Activated CD8-positive, alpha-beta T cell treated with anti-CD3 and anti-CD28 coated beads for 36 hours (primary cell): ENCODE measurements at regions not wholly inside any gene's neighbourhood (a gene's known extent, or its start where the extent isn't known, plus 50 kb on each side); places are given as distances from the start of the nearest gene placed in this dataset.

Experiments
- ATAC-seq: fragments of 200-7000 bp; cut with Tn5 transposase; one replicate; pipeline ENCODE4 v1.10.0; 2021; ENCODE audit warnings: mild to moderate bottlenecking, moderate library complexity
- CTCF ChIA-PET: fragments of 350-600 bp; sonication (Branson Sonifier 250); formaldehyde crosslinking; loops from one replicate; lab custom pipeline; 2021; ENCODE audit warnings: antibody characterized with exemption; lab: Charles Lee
- POLR2A ChIA-PET: fragments of 350-600 bp; sonication (Branson Sonifier 250); formaldehyde crosslinking; loops from one replicate; lab custom pipeline; 2021; ENCODE audit warnings: antibody characterized with exemption; lab: Charles Lee
- DNase-seq: peaks from one replicate; pipeline ENCODE4 v3.0.0-alpha.2; 2020
- H3K27ac Mint-ChIP-seq: one replicate; pipeline ENCODE4 v1.8.0; 2021; ENCODE audit warnings: mild to moderate bottlenecking, mixed read lengths
- H3K27me3 Mint-ChIP-seq: one replicate; pipeline ENCODE4 v1.8.0; 2021; ENCODE audit warnings: mixed read lengths
- H3K36me3 Mint-ChIP-seq: one replicate; pipeline ENCODE4 v1.8.0; 2021; ENCODE audit warnings: low read depth, mixed read lengths
- H3K4me1 Mint-ChIP-seq: one replicate; pipeline ENCODE4 v1.8.0; 2021; ENCODE audit warnings: low read depth, mixed read lengths
- H3K4me3 Mint-ChIP-seq: one replicate; pipeline ENCODE4 v1.8.0; 2021; ENCODE audit warnings: mild to moderate bottlenecking, moderate library complexity, mixed read lengths
- H3K9me3 Mint-ChIP-seq: one replicate; pipeline ENCODE4 v1.8.0; 2021; ENCODE audit warnings: mixed read lengths
- CTCF ChIP-seq: fragments of 200-600 bp; IDR thresholded peaks from one replicate; pipeline ENCODE4 v1.8.0; 2022; ENCODE audit warnings: antibody characterized with exemption, mild to moderate bottlenecking
- intact Hi-C: fragments of 100-400 bp; cut with micrococcal nuclease; formaldehyde crosslinking; loops from one replicate; pipeline ENCODE4 v1.10.0; 2022

- TF ChIP-seq CTCF = no peak
- Mint-ChIP-seq H3K4me1 (no peaks in the 10 kb centered on the region), H3K36me3 (no peaks in the 10 kb centered on the region), H3K27me3 (no peaks in the 10 kb centered on the region), H3K27ac (no peak overlapping the region), H3K9me3 (peaks cover 5% of the 10 kb centered on the region), H3K4me3 (no peak overlapping the region)
- intact Hi-C loops = no loop called here
- no peak for DNase-seq
- POLR2A ChIA-PET = no interaction called here
- ATAC-seq = no peak
- CTCF ChIA-PET = no interaction called here
Observed at GRCh38 chr9:13597004-13597403, 317.5 kb upstream of the MPDZ start.

GRCh38 chr9:13596383-13596970, 317.0 kb upstream of the MPDZ start:
- Mint-ChIP-seq H3K36me3 (no peaks in the 10 kb centered on the region), H3K4me3 (no peak overlapping the region), H3K9me3 (peaks cover 3% of the 10 kb centered on the region), H3K27ac (no peak overlapping the region), H3K27me3 (no peaks in the 10 kb centered on the region), H3K4me1 (no peaks in the 10 kb centered on the region)
- DNase-seq = no peak
- no peak for TF ChIP-seq CTCF
- ChIA-PET CTCF (no interaction called here), POLR2A (no interaction called here)
- ATAC-seq = no peak
- intact Hi-C loops = no loop called here

GRCh38 chr9:13590996-13591395, 311.5 kb upstream of the MPDZ start:
- Mint-ChIP-seq H3K36me3 (no peaks in the 10 kb centered on the region), H3K27me3 (no peaks in the 10 kb centered on the region), H3K27ac (no peak overlapping the region), H3K9me3 (peaks cover 3% of the 10 kb centered on the region), H3K4me3 (no peak overlapping the region), H3K4me1 (no peaks in the 10 kb centered on the region)
- ChIA-PET CTCF (no interaction called here), POLR2A (no interaction called here)
- TF ChIP-seq CTCF = no peak
- no peak for ATAC-seq
- DNase-seq = no peak
- intact Hi-C loops = no loop called here

- ChIA-PET POLR2A (no interaction called here), CTCF (no interaction called here)
- Mint-ChIP-seq H3K9me3 (peaks cover 6% of the 10 kb centered on the region), H3K36me3 (no peaks in the 10 kb centered on the region), H3K27me3 (no peaks in the 10 kb centered on the region), H3K4me1 (no peaks in the 10 kb centered on the region), H3K4me3 (no peak overlapping the region), H3K27ac (no peak overlapping the region)
- no peak for ATAC-seq
- intact Hi-C loops = no loop called here
- DNase-seq = no peak
- no peak for TF ChIP-seq CTCF
Observed at GRCh38 chr9:13589034-13589737, 309.7 kb upstream of the MPDZ start.

- TF ChIP-seq CTCF = no peak
- no peak overlapping the region for H3K4me3 Mint-ChIP-seq
- no peaks in the 10 kb centered on the region for H3K4me1 Mint-ChIP-seq
- peaks cover 8% of the 10 kb centered on the region for H3K9me3 Mint-ChIP-seq
- ChIA-PET POLR2A (no interaction called here), CTCF (no interaction called here)
- no peaks in the 10 kb centered on the region for H3K36me3 Mint-ChIP-seq
- intact Hi-C loops = no loop called here
- no peaks in the 10 kb centered on the region for H3K27me3 Mint-ChIP-seq
- DNase-seq (no peak), ATAC-seq (no peak)
- H3K27ac Mint-ChIP-seq = no peak overlapping the region
Observed at GRCh38 chr9:13588151-13589033, 308.9 kb upstream of the MPDZ start.
